ENCODE measurements at regions not wholly inside any gene's neighbourhood (a gene's known extent, or its start where the extent isn't known, plus 50 kb on each side); places are given as distances from the start of the nearest gene placed in this dataset.

- H3K9me3 ChIP-seq (ENCODE audit: control extremely low read depth in 1 of 3, control insufficient read depth in 2 of 3, insufficient read depth in 1 of 3, low read length in 2 of 3), result no peaks in the 10 kb centered on the region
- intact Hi-C loops (cut with micrococcal nuclease), result no loop called here
- Mint-ChIP-seq H3K9me3 (ENCODE audit: insufficient read depth) (no peaks in the 10 kb centered on the region), H3K27me3 (no peaks in the 10 kb centered on the region), H3K4me3 (no peak overlapping the region), H3K27ac (no peak overlapping the region), H3K4me1 (no peaks in the 10 kb centered on the region)
- no peak for ATAC-seq (ENCODE audit: low read depth)
- 93% methylated on average over 2 of the region's 2 CpGs for WGBS (ENCODE audit: insufficient coverage)
- H3K4me3 ChIP-seq (ENCODE audit: control extremely low read depth in 1 of 5, extremely low read depth in 1 of 5, insufficient read depth in 1 of 5, low read depth in 2 of 5, low read length in 4 of 5), result no peak overlapping the region
- ChIA-PET CTCF (no interaction called here), POLR2A (no interaction called here)
- H3K4me2 ChIP-seq (replicated peaks; ENCODE audit: low read depth, low read length, poor library complexity, severe bottlenecking), result no peak overlapping the region
- no peaks in the 10 kb centered on the region for H3K79me2 ChIP-seq (ENCODE audit: control insufficient read depth, insufficient read depth, low read length)
- no peak overlapping the region for H3K27ac ChIP-seq (ENCODE audit: low read length in 2 of 2)
- no peaks in the 10 kb centered on the region for H3K27me3 ChIP-seq (replicated peaks in 1 of 4; ENCODE audit: control extremely low read depth in 1 of 4, control insufficient read depth in 3 of 4, insufficient read depth in 4 of 4, low read length in 3 of 4)
- H4K20me1 ChIP-seq (ENCODE audit: control insufficient read depth, insufficient read depth, low read length, poor library complexity, severe bottlenecking), result no peaks in the 10 kb centered on the region
- H2AFZ ChIP-seq (ENCODE audit: insufficient read depth, low read depth, low read length, poor library complexity, severe bottlenecking), result no peak overlapping the region
- no peaks in the 10 kb centered on the region for H3K4me1 ChIP-seq (ENCODE audit: control insufficient read depth in 2 of 2, insufficient read depth in 2 of 2, low read length in 2 of 2)
- no peak for TF ChIP-seq CTCF (IDR thresholded peaks at IDR 0.05)
- TF ChIP-seq EZH2 (IDR thresholded peaks at IDR 0.05; ENCODE audit: borderline replicate concordance, insufficient read depth, low read depth, low read length, poor library complexity, severe bottlenecking), result no peak
- no peak overlapping the region for H3K9ac ChIP-seq (ENCODE audit: low read length)
- no peaks in the 10 kb centered on the region for H3K36me3 ChIP-seq (replicated peaks in 1 of 2; ENCODE audit: control extremely low read depth in 1 of 2, control insufficient read depth in 1 of 2, extremely low read depth in 1 of 2, insufficient read depth in 2 of 2, low read length in 1 of 2)
- no peak for DNase-seq
Observed at GRCh38 chr9:104286799-104287198, 192.7 kb downstream of the SMC2 start.

- Histone ChIP-seq H3K79me2 (ENCODE audit: control insufficient read depth, insufficient read depth, low read length) (no peaks in the 10 kb centered on the region), H3K36me3 (replicated peaks in 1 of 2; ENCODE audit: control extremely low read depth in 1 of 2, control insufficient read depth in 1 of 2, extremely low read depth in 1 of 2, insufficient read depth in 2 of 2, low read length in 1 of 2) (no peaks in the 10 kb centered on the region), H3K27me3 (replicated peaks in 1 of 4; ENCODE audit: control extremely low read depth in 1 of 4, control insufficient read depth in 3 of 4, insufficient read depth in 4 of 4, low read length in 3 of 4) (no peaks in the 10 kb centered on the region), H3K27ac (ENCODE audit: low read length in 2 of 2) (no peak overlapping the region), H3K9ac (ENCODE audit: low read length) (no peak overlapping the region), H4K20me1 (ENCODE audit: control insufficient read depth, insufficient read depth, low read length, poor library complexity, severe bottlenecking) (no peaks in the 10 kb centered on the region), H3K4me2 (replicated peaks; ENCODE audit: low read depth, low read length, poor library complexity, severe bottlenecking) (no peak overlapping the region), H3K9me3 (ENCODE audit: control extremely low read depth in 1 of 3, control insufficient read depth in 2 of 3, insufficient read depth in 1 of 3, low read length in 2 of 3) (no peaks in the 10 kb centered on the region), H3K4me3 (ENCODE audit: control extremely low read depth in 1 of 5, extremely low read depth in 1 of 5, insufficient read depth in 1 of 5, low read depth in 2 of 5, low read length in 4 of 5) (no peak overlapping the region), H3K4me1 (ENCODE audit: control insufficient read depth in 2 of 2, insufficient read depth in 2 of 2, low read length in 2 of 2) (no peaks in the 10 kb centered on the region), H2AFZ (ENCODE audit: insufficient read depth, low read depth, low read length, poor library complexity, severe bottlenecking) (no peak overlapping the region)
- no peaks in the 10 kb centered on the region for H3K27me3 Mint-ChIP-seq
- no peaks in the 10 kb centered on the region for H3K4me1 Mint-ChIP-seq
- no peak overlapping the region for H3K4me3 Mint-ChIP-seq
- POLR2A ChIA-PET, result no interaction called here
- TF ChIP-seq CTCF (IDR thresholded peaks at IDR 0.05), result no peak
- TF ChIP-seq EZH2 (IDR thresholded peaks at IDR 0.05; ENCODE audit: borderline replicate concordance, insufficient read depth, low read depth, low read length, poor library complexity, severe bottlenecking), result no peak
- CTCF ChIA-PET, result no interaction called here
- no CpG with 5 or more reads among the region's 5 CpGs for WGBS (ENCODE audit: insufficient coverage)
- ATAC-seq (ENCODE audit: low read depth) (no peak), DNase-seq (no peak)
- H3K9me3 Mint-ChIP-seq (ENCODE audit: insufficient read depth), result no peaks in the 10 kb centered on the region
- H3K27ac Mint-ChIP-seq, result no peak overlapping the region
- intact Hi-C loops (cut with micrococcal nuclease), result no loop called here
Observed at GRCh38 chr9:104287253-104287878, 193.3 kb downstream of the SMC2 start.
